ENCODE measurements at regions not wholly inside any gene's neighbourhood (a gene's known extent, or its start where the extent isn't known, plus 50 kb on each side); places are given as distances from the start of the nearest gene placed in this dataset.

DNA sequence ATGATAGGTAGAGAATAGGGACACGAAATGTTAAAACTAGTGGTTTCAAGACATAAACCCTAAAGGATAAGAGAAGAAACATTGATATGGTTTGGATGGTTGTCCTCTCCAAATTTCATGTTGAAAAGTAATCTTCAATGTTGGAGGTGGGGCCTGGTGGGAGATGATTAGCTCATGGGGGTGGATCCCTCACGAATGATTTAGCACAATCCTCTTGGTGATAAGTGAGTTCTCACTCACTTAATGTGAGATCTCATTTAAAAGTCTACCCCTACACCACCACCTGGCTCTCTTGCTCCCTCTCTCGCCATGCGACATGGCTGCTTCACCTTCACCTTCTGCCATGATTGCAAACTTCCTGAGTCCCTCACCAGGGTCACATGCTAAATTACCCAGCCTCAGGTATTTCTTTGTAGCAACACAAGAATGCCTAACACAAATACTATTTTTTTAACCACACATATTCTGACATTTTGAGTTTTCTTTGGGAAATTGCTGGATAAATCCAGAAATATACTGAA is 242.4 kb upstream of the PHF14 start:
- Histone ChIP-seq H3K4me3 (ENCODE audit: low read length) (no peak overlapping the region), H3K27me3 (ENCODE audit: insufficient read depth, low read depth, low read length) (no peaks in the 10 kb centered on the region), H2AFZ (ENCODE audit: low read depth, low read length) (no peak overlapping the region), H3K9me3 (ENCODE audit: low read length) (no peaks in the 10 kb centered on the region), H4K20me1 (ENCODE audit: insufficient read depth) (no peaks in the 10 kb centered on the region), H3K79me2 (replicated peaks; ENCODE audit: insufficient read depth, low read length) (no peaks in the 10 kb centered on the region), H3K9me2 (ENCODE audit: insufficient read depth, low read length) (no peaks in the 10 kb centered on the region), H3F3A (ENCODE audit: insufficient read depth, low read length, poor library complexity, severe bottlenecking) (no peaks in the 10 kb centered on the region), H3K36me3 (ENCODE audit: insufficient read depth, low read length) (no peaks in the 10 kb centered on the region), H3K4me2 (ENCODE audit: low read length) (no peak overlapping the region), H3K27ac (ENCODE audit: low read length) (no peak overlapping the region), H3K9ac (ENCODE audit: low read length) (no peak overlapping the region)
- TF ChIP-seq RAD21 (conservative IDR thresholded peaks at IDR 0.05) (no peak), EP300 (conservative IDR thresholded peaks at IDR 0.05; ENCODE audit: poor library complexity, severe bottlenecking) (no peak), MXI1 (conservative IDR thresholded peaks at IDR 0.05; ENCODE audit: poor library complexity, severe bottlenecking) (no peak), TAF1 (IDR thresholded peaks at IDR 0.05; ENCODE audit: low read depth) (no peak), EZH2 (IDR thresholded peaks at IDR 0.05; ENCODE audit: borderline replicate concordance, insufficient read depth, low read length, poor library complexity, severe bottlenecking) (no peak), POLR2AphosphoS5 (IDR thresholded peaks at IDR 0.05) (no peak), SMC3 (conservative IDR thresholded peaks at IDR 0.05; ENCODE audit: poor library complexity) (no peak)
- TF ChIP-seq, protein P1, sequence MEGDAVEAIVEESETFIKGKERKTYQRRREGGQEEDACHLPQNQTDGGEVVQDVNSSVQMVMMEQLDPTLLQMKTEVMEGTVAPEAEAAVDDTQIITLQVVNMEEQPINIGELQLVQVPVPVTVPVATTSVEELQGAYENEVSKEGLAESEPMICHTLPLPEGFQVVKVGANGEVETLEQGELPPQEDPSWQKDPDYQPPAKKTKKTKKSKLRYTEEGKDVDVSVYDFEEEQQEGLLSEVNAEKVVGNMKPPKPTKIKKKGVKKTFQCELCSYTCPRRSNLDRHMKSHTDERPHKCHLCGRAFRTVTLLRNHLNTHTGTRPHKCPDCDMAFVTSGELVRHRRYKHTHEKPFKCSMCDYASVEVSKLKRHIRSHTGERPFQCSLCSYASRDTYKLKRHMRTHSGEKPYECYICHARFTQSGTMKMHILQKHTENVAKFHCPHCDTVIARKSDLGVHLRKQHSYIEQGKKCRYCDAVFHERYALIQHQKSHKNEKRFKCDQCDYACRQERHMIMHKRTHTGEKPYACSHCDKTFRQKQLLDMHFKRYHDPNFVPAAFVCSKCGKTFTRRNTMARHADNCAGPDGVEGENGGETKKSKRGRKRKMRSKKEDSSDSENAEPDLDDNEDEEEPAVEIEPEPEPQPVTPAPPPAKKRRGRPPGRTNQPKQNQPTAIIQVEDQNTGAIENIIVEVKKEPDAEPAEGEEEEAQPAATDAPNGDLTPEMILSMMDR (IDR thresholded peaks at IDR 0.05; ENCODE audit: poor library complexity, severe bottlenecking): no peak
- TF ChIP-seq, protein P2, sequence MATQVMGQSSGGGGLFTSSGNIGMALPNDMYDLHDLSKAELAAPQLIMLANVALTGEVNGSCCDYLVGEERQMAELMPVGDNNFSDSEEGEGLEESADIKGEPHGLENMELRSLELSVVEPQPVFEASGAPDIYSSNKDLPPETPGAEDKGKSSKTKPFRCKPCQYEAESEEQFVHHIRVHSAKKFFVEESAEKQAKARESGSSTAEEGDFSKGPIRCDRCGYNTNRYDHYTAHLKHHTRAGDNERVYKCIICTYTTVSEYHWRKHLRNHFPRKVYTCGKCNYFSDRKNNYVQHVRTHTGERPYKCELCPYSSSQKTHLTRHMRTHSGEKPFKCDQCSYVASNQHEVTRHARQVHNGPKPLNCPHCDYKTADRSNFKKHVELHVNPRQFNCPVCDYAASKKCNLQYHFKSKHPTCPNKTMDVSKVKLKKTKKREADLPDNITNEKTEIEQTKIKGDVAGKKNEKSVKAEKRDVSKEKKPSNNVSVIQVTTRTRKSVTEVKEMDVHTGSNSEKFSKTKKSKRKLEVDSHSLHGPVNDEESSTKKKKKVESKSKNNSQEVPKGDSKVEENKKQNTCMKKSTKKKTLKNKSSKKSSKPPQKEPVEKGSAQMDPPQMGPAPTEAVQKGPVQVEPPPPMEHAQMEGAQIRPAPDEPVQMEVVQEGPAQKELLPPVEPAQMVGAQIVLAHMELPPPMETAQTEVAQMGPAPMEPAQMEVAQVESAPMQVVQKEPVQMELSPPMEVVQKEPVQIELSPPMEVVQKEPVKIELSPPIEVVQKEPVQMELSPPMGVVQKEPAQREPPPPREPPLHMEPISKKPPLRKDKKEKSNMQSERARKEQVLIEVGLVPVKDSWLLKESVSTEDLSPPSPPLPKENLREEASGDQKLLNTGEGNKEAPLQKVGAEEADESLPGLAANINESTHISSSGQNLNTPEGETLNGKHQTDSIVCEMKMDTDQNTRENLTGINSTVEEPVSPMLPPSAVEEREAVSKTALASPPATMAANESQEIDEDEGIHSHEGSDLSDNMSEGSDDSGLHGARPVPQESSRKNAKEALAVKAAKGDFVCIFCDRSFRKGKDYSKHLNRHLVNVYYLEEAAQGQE (IDR thresholded peaks at IDR 0.05; ENCODE audit: borderline replicate concordance): no peak

DNA sequence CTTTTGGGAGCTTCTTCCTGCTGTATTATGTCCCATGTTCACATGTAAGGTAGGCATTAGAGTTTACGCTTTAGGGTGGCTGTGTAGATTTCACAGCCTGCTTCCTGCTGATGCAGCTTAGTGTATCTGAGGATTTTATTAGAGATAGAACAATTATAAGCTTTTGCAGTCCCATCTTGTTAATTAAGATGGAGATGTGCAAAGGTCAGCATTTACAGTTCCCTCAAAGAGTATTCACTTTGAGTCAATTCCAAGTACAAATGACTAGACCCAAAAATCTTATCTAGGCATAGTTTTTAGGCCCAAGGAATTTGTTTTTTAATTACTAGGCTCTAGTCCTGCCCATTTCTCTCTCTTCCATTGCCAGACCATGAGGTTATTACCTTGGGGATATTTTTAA is 239.9 kb upstream of the PHF14 start:
- H2AFZ ChIP-seq (ENCODE audit: low read depth, low read length): no peak overlapping the region
- no peaks in the 10 kb centered on the region for H3K9me3 ChIP-seq (ENCODE audit: low read length)
- no peaks in the 10 kb centered on the region for H3F3A ChIP-seq (ENCODE audit: insufficient read depth, low read length, poor library complexity, severe bottlenecking)

More for the DNA sequence above, 239.9 kb upstream of the PHF14 start:
- no peaks in the 10 kb centered on the region for H4K20me1 ChIP-seq (ENCODE audit: insufficient read depth)
- no peak overlapping the region for H3K27ac ChIP-seq (ENCODE audit: low read length)
- no peaks in the 10 kb centered on the region for H3K27me3 ChIP-seq (ENCODE audit: insufficient read depth, low read depth, low read length)
- no peak overlapping the region for H3K4me3 ChIP-seq (ENCODE audit: low read length)
- no peaks in the 10 kb centered on the region for H3K9me2 ChIP-seq (ENCODE audit: insufficient read depth, low read length)
- TF ChIP-seq EZH2 (IDR thresholded peaks at IDR 0.05; ENCODE audit: borderline replicate concordance, insufficient read depth, low read length, poor library complexity, severe bottlenecking): no peak
- no peak for TF ChIP-seq TAF1 (IDR thresholded peaks at IDR 0.05; ENCODE audit: low read depth)
- TF ChIP-seq RAD21 (conservative IDR thresholded peaks at IDR 0.05): no peak
- TF ChIP-seq SMC3 (conservative IDR thresholded peaks at IDR 0.05; ENCODE audit: poor library complexity): no peak
- TF ChIP-seq EP300 (conservative IDR thresholded peaks at IDR 0.05; ENCODE audit: poor library complexity, severe bottlenecking): no peak
- TF ChIP-seq, protein P2 (IDR thresholded peaks at IDR 0.05; ENCODE audit: borderline replicate concordance): no peak
- TF ChIP-seq, protein P1 (IDR thresholded peaks at IDR 0.05; ENCODE audit: poor library complexity, severe bottlenecking): no peak
- no peak for TF ChIP-seq POLR2AphosphoS5 (IDR thresholded peaks at IDR 0.05)
- H3K36me3 ChIP-seq (ENCODE audit: insufficient read depth, low read length): no peaks in the 10 kb centered on the region
- no peak overlapping the region for H3K4me2 ChIP-seq (ENCODE audit: low read length)
- H3K79me2 ChIP-seq (replicated peaks; ENCODE audit: insufficient read depth, low read length): no peaks in the 10 kb centered on the region
- H3K9ac ChIP-seq (ENCODE audit: low read length): no peak overlapping the region

All from neural cell (in vitro differentiated cells).